HG02798 (cell line): ENCODE measurements at regions not wholly inside any gene's neighbourhood (a gene's known extent, or its start where the extent isn't known, plus 50 kb on each side); places are given as distances from the start of the nearest gene placed in this dataset.
"Not testable (repeated sequence)": the region's sequence is repeated elsewhere in the genome, so short reads cannot be mapped to it uniquely, and the experiment has no call there.

ENCODE experiments used
- ATAC-seq: cut with Tn5 transposase; IDR thresholded peaks from one replicate; pipeline ENCODE4 v1.9.1; 2021; ENCODE audit warnings: mild to moderate bottlenecking; ENCODE audit not compliant: unreplicated experiment, poor library complexity

GRCh38 chr11:98289617-98290263 is 731.0 kb upstream of the CNTN5 start:
- no peak for ATAC-seq

GRCh38 chr11:98296091-98296880 is 724.5 kb upstream of the CNTN5 start:
- ATAC-seq: no peak

GRCh38 chr11:98300719-98301118 is 720.0 kb upstream of the CNTN5 start:
- ATAC-seq: no peak

GRCh38 chr11:98307827-98308491 is 712.8 kb upstream of the CNTN5 start:
- no peak for ATAC-seq

GRCh38 chr11:98330306-98330705 is 690.4 kb upstream of the CNTN5 start:
- ATAC-seq: not testable (repeated sequence)

GRCh38 chr11:98358551-98358950 is 662.2 kb upstream of the CNTN5 start:
- no peak for ATAC-seq

GRCh38 chr11:98365190-98365589 is 655.6 kb upstream of the CNTN5 start:
- no peak for ATAC-seq

- ATAC-seq: no peak
Measured at GRCh38 chr11:98365941-98366340, 654.8 kb upstream of the CNTN5 start.

GRCh38 chr11:98390391-98390790 is 630.4 kb upstream of the CNTN5 start:
- no peak for ATAC-seq

- not testable (repeated sequence) for ATAC-seq
Measured at GRCh38 chr11:98394500-98394899, 626.2 kb upstream of the CNTN5 start.

- ATAC-seq: no peak
Measured at GRCh38 chr11:98398508-98398907, 622.2 kb upstream of the CNTN5 start.

GRCh38 chr11:98409069-98409468 is 611.7 kb upstream of the CNTN5 start:
- no peak for ATAC-seq

GRCh38 chr11:98411777-98412176 is 609.0 kb upstream of the CNTN5 start:
- ATAC-seq: no peak

- ATAC-seq: no peak
Measured at GRCh38 chr11:98417256-98417755, 603.4 kb upstream of the CNTN5 start.

- no peak for ATAC-seq
Measured at GRCh38 chr11:98423933-98424332, 596.8 kb upstream of the CNTN5 start.

GRCh38 chr11:98424773-98425172 is 596.0 kb upstream of the CNTN5 start:
- not testable (repeated sequence) for ATAC-seq

GRCh38 chr11:98431463-98432359 is 589.0 kb upstream of the CNTN5 start:
- ATAC-seq: no peak

GRCh38 chr11:98434296-98434695 is 586.5 kb upstream of the CNTN5 start:
- no peak for ATAC-seq

- no peak for ATAC-seq
Measured at GRCh38 chr11:98453378-98453777, 567.4 kb upstream of the CNTN5 start.
